NCI-H2227 (cell line): ENCODE measurements at regions not wholly inside any gene's neighbourhood (a gene's known extent, or its start where the extent isn't known, plus 50 kb on each side); places are given as distances from the start of the nearest gene placed in this dataset.

ENCODE experiments used
- DNase-seq: peaks from one replicate; lab custom pipeline; 2025; ENCODE audit not compliant: unreplicated experiment; lab: John Stamatoyannopoulos, UW

GRCh38 chr11:95692526-95693260 is 96.9 kb downstream of the FAM76B start:
- no peak for DNase-seq

GRCh38 chr11:95690100-95690499 is 99.5 kb downstream of the FAM76B start:
- no peak for DNase-seq

- no peak for DNase-seq
Measured at GRCh38 chr11:95688501-95689222, 100.9 kb downstream of the FAM76B start.

DNA sequence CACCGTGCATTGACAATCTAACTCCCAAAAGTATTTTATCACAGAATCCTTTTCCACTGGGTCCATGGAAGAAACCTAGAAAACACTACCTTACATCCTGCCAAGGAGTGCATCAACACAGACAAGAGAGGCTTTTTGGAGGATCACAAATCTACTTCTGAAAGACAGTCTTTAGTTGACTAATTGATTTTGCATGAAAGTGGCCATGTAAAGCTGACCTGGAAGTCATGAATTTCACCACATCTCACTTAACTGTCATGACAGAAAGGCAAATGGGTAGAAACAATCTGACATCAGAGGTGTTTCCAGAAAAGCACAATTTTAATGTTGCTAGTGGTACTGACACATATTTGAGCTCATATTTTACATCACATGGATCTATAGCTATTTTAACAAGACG is 101.6 kb downstream of the FAM76B start:
- DNase-seq, result no peak

- no peak for DNase-seq
Measured at GRCh38 chr11:95686265-95686664, 103.3 kb downstream of the FAM76B start.

- no peak for DNase-seq
Measured at GRCh38 chr11:95684701-95685100, 104.9 kb downstream of the FAM76B start.

DNA sequence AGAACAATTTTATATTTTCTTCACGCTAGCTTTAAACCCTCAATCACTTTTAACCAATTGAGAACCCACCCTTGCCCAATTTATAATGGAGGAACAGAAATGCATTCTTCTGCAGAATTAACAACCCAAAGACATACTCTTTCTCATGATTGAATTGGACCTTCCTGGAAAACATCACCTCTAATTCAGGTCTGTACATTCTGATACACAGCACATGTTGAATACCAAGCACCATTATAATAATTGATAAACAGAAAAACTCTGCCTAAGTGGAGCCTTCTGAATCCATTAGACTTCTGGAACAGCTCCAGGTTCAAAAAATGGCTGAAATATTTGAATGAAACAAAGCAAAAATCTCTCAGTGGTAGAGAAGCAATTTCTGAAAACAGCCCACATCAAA is 105.4 kb downstream of the FAM76B start:
- DNase-seq, result no peak

DNA sequence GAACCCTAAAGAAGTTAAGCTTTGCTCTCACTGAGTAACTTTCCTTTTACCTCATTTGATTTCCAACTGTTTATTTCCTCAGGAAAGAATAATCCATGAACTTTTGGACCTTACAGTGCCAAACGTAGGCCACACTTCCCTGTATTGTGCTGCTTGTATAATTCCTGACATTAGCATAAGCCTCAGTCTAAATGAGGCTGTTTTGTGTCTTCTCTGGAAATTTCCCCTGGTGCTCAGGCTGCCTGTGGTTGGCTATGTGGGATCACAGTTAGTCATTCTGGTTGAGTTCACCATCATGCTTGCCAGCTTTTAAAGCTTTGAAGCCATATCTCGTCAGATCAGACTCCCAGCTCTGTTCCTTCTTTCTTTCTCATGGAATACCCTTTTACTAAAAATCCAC is 107.0 kb downstream of the FAM76B start:
- DNase-seq, result no peak

- no peak for DNase-seq
Measured at GRCh38 chr11:95680169-95680929, 109.2 kb downstream of the FAM76B start.

DNA sequence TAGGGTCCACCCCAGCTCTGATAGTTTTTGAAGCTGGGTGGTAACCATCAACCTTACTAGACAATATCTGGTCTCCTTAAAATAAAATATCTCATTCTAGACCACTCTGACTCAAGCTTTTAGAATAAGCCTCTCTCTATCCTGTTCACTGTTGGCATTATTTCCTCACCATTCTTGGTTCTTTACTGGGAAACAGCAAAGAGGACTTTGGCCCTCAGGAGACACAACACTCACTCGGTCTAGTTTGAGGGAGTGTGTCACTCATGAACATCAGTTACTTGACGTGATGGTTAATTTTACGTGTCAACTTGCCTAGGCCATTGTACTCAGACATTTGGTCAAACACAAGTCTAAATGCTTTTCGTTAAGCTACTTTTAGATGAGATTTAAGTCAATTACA is 110.6 kb downstream of the FAM76B start:
- no peak for DNase-seq

DNA sequence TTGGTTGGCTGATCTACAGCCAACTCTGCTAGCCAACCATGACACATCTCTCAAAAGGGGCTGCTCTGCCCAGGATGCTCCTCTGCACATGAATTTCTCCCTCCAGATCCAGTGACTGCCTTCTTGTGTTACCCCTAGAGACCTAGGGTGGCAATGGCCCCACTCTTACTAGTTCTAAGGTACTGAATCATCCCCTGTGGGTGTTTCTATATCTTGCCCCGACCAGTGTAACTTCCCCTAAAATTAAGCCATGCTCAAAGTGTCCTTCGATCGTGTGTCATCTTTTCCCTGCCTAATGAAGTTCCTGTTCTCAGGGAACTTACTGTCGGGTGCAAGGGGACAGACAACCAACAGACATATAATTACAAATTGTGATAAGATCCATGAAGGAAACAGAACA is 113.3 kb downstream of the FAM76B start:
- no peak for DNase-seq

- no peak for DNase-seq
Measured at GRCh38 chr11:95675585-95675984, 114.0 kb downstream of the FAM76B start.

- DNase-seq, result no peak
Measured at GRCh38 chr11:95674657-95675358, 114.8 kb downstream of the FAM76B start.

- no peak for DNase-seq
Measured at GRCh38 chr11:95671768-95672167, 117.8 kb downstream of the FAM76B start.

DNA sequence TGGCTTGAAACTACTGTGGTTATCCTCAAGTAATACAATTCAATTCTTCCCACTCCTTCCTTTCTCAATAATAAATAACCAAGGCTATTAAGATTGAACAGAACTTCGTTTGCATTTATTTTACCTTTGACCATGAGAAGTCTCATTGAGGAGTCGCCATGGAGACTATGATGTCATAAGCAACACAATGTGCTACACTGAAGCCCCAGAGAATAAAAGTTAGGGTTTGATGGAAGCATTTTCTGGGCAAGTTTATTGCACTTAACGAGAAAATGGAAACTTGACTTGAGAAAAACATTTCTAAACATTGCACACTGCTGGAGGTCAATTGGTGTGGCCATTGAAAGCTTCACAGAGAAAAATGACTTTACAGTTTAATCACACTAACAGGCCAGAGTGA is 121.5 kb downstream of the FAM76B start:
- no peak for DNase-seq

GRCh38 chr11:95661162-95661561 is 128.4 kb downstream of the FAM76B start:
- DNase-seq, result no peak

- no peak for DNase-seq
Measured at GRCh38 chr11:95660038-95660437, 129.5 kb downstream of the FAM76B start.

DNA sequence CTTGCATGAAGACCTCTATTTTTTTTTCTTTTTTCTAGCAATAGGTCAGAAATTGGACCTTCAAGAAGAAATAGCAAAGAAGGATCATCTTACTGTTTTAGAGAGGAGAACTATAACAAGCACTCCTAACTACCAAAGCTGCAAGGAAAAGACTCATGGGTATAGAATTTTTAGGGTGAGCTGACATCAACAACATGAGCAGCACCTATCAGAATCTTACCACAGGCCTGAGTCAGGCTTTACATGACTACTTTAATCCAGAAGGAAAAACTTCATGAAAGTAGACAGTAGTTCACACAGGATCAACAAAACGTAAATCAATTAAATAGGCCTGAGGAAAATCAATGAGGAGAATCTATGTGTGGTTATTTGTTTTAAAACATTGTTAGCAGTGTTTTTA is 130.5 kb downstream of the FAM76B start:
- DNase-seq, result no peak

GRCh38 chr11:95655536-95655935 is 134.0 kb downstream of the FAM76B start:
- no peak for DNase-seq

DNA sequence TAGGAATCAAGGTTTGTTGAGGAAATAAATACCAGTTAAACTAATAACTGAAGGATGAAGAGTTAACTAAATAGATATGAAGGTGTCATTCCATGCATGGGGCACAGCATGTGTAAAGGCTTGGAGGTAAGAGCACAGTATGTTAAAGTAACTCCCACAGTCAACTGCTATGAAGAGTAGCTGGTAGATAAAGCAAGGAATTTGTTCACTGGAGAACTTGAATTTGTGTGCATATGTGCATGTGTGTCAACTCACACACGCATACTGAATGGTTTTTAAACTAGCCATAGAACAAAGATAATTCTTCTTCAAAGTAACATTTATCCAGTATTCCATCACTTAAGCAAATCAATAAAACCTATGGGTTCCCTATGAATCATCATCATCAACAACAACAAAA is 135.9 kb downstream of the FAM76B start:
- DNase-seq, result no peak

DNA sequence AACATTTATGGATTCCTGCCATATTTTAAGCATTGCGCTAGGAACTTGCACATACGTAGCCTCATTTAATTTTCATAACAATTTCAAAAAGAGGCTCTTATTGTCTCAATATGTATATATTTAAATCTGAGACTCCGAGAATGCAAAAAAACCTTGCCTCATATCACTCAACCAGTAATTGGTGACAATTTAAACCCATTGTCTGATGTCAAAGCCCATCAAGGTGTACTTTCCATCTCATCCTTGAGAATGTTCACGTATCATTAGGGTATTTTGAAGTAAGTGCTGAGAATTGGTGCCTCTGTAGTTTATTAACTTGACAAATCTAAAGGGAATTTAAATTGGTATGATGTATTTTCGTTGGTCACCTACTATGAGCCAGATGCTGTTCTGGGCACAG is 136.5 kb downstream of the FAM76B start:
- no peak for DNase-seq
